Mesothelial cell of epicardium (in vitro differentiated cells): ENCODE measurements at regions not wholly inside any gene's neighbourhood (a gene's known extent, or its start where the extent isn't known, plus 50 kb on each side); places are given as distances from the start of the nearest gene placed in this dataset.

Source experiments
- DNase-seq, 2 experiments: peaks; one replicate each; pipeline ENCODE4 v3.0.0; 2021; ENCODE audit warnings: low spot score in 2 of 2; ENCODE audit not compliant: unreplicated experiment in 2 of 2
- H3K27ac Mint-ChIP-seq: 2 replicates; pipeline ENCODE4 v1.8.0; 2021; ENCODE audit warnings: mixed read lengths
- H3K27me3 Mint-ChIP-seq: 2 replicates; pipeline ENCODE4 v1.8.0; 2021; ENCODE audit warnings: low read depth, mixed read lengths
- H3K36me3 Mint-ChIP-seq: 2 replicates; pipeline ENCODE4 v1.8.0; 2021; ENCODE audit warnings: mixed read lengths
- H3K4me1 Mint-ChIP-seq: 2 replicates; pipeline ENCODE4 v1.8.0; 2021; ENCODE audit warnings: mixed read lengths
- H3K4me3 Mint-ChIP-seq: 2 replicates; pipeline ENCODE4 v1.8.0; 2021; ENCODE audit warnings: mild to moderate bottlenecking, moderate library complexity, mixed read lengths
- H3K9me3 Mint-ChIP-seq: 2 replicates; pipeline ENCODE4 v1.8.0; 2021; ENCODE audit warnings: mixed read lengths
- TF ChIP-seq, protein P1 (sequence below): fragments of 200-600 bp; sonication (generic); IDR thresholded peaks from one replicate; pipeline ENCODE4 v1.5.0; 2021; ENCODE audit warnings: antibody characterized with exemption; ENCODE audit not compliant: unreplicated experiment

DNA sequence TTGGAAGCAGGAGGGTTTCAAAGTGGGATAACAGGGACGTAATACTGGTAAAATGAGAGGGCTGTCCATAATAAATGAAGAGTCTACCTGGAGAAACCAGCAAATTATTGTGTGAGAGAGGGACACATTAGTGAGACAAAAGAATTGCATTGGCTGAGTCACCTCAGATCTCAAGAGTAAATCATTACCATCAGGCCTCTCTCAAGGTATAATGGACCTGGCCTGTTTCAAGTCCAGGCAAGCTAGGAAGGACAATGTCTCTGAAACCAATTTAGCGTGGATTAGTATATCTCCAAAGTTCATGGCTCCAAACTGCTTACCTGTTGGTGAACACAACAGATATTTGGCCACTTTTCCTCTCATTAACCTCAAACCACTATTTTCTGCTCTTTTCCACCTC, 471.4 kb downstream of the CMPK2 start:
- no peak for DNase-seq
- Mint-ChIP-seq H3K27me3 (no peaks in the 10 kb centered on the region), H3K9me3 (peaks cover 10% of the 10 kb centered on the region), H3K4me3 (no peak overlapping the region), H3K36me3 (no peaks in the 10 kb centered on the region), H3K4me1 (peaks cover 2% of the 10 kb centered on the region), H3K27ac (no peak overlapping the region)
- TF ChIP-seq, protein P1, sequence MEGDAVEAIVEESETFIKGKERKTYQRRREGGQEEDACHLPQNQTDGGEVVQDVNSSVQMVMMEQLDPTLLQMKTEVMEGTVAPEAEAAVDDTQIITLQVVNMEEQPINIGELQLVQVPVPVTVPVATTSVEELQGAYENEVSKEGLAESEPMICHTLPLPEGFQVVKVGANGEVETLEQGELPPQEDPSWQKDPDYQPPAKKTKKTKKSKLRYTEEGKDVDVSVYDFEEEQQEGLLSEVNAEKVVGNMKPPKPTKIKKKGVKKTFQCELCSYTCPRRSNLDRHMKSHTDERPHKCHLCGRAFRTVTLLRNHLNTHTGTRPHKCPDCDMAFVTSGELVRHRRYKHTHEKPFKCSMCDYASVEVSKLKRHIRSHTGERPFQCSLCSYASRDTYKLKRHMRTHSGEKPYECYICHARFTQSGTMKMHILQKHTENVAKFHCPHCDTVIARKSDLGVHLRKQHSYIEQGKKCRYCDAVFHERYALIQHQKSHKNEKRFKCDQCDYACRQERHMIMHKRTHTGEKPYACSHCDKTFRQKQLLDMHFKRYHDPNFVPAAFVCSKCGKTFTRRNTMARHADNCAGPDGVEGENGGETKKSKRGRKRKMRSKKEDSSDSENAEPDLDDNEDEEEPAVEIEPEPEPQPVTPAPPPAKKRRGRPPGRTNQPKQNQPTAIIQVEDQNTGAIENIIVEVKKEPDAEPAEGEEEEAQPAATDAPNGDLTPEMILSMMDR = no peak

DNA sequence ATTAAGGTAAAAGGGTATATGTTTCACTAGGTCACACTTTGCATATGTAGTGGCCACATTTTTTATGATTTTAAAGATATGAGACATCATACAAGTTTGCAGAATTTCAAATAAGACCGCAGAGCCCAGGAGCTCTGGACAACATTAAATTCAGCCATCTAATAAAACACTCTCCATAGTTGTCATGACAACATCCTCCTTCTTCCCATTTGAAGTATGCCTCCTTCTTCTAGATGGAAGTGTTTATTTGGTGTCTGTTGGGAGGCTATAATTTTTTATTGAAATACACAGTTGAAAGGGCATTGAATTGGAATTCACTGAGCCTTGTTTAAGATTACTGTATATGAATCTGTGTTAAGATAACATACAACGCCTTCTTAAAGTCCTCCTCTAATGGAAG, 467.3 kb downstream of the CMPK2 start:
- no peak overlapping the region for H3K4me3 Mint-ChIP-seq
- DNase-seq = no peak
- H3K27me3 Mint-ChIP-seq = no peaks in the 10 kb centered on the region
- no peaks in the 10 kb centered on the region for H3K36me3 Mint-ChIP-seq
- peaks cover 22% of the 10 kb centered on the region for H3K9me3 Mint-ChIP-seq
- TF ChIP-seq, protein P1 = no peak
- H3K27ac Mint-ChIP-seq = no peak overlapping the region
- no peaks in the 10 kb centered on the region for H3K4me1 Mint-ChIP-seq

DNA sequence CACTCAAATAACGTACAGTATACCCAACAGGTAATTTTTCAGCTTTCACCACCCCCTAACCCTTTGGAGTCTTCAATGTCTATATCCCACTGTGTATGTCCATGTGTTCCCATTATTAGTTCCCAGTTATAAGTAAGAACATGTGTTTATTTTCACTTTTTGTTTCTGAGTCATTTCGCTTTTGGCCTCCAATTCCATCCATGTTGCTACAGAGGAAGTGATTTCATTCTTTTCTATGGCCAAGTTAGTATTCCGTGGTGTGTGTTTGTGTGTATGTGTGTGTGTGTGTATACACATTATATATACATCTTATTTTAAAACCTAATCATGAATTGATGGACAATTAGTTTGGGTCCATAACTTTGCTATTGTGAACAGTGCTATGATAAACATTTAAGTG, 464.4 kb downstream of the CMPK2 start:
- H3K9me3 Mint-ChIP-seq = peaks cover 17% of the 10 kb centered on the region

DNA sequence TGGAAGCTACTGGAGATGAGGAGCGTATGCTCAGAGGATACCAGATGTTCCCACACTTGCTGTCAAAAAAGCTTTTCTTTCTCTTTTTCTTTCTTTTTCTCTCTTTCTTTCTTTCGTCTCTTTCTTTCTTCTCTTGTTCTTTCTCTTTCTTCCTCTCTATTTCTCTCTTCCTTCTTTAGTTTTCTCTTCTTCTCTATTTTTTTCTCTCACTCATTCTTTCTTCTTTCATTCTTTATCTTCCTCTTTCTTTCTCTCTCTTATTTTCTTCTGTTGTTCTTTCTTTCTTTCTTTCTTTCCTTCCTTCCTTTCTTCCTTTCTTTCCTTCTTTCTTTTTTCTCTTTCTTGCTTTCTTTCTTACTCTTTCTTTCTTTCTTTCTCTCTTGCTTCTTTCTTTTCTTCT, 457.6 kb downstream of the CMPK2 start:
- Mint-ChIP-seq H3K27ac (no peak overlapping the region), H3K27me3 (no peaks in the 10 kb centered on the region), H3K36me3 (no peaks in the 10 kb centered on the region), H3K4me3 (no peak overlapping the region), H3K4me1 (no peaks in the 10 kb centered on the region), H3K9me3 (peaks cover 9% of the 10 kb centered on the region)
- TF ChIP-seq, protein P1 = no peak
- no peak for DNase-seq

More for the DNA sequence above, 464.4 kb downstream of the CMPK2 start:
- Mint-ChIP-seq H3K27me3 (no peaks in the 10 kb centered on the region), H3K4me1 (no peaks in the 10 kb centered on the region), H3K27ac (no peak overlapping the region), H3K4me3 (no peak overlapping the region), H3K36me3 (no peaks in the 10 kb centered on the region)
- DNase-seq = no peak
- TF ChIP-seq, protein P1 = no peak

DNA sequence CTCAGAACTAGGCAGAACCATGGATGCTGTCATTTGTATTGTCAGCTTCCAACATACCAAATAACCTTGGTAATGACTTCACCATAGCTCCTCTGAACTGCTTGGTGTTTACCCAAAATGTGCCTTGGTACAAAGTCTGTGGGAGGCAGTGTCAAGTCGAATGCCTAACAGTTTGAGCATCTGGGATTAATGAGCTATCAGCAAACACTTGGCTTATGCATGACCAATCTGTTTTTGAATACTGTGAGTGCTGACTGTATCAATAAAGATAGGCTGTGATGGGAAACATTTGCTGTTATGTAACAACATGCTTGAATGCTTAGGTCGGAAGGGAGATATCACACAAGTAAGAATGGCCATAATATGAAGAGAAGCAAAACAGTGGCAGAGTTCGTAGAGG, 455.4 kb downstream of the CMPK2 start:
- no peaks in the 10 kb centered on the region for H3K4me1 Mint-ChIP-seq
- H3K27ac Mint-ChIP-seq = no peak overlapping the region
- H3K4me3 Mint-ChIP-seq = no peak overlapping the region
- TF ChIP-seq, protein P1 = no peak
- no peak for DNase-seq
- no peaks in the 10 kb centered on the region for H3K36me3 Mint-ChIP-seq
- no peaks in the 10 kb centered on the region for H3K9me3 Mint-ChIP-seq
- H3K27me3 Mint-ChIP-seq = no peaks in the 10 kb centered on the region

DNA sequence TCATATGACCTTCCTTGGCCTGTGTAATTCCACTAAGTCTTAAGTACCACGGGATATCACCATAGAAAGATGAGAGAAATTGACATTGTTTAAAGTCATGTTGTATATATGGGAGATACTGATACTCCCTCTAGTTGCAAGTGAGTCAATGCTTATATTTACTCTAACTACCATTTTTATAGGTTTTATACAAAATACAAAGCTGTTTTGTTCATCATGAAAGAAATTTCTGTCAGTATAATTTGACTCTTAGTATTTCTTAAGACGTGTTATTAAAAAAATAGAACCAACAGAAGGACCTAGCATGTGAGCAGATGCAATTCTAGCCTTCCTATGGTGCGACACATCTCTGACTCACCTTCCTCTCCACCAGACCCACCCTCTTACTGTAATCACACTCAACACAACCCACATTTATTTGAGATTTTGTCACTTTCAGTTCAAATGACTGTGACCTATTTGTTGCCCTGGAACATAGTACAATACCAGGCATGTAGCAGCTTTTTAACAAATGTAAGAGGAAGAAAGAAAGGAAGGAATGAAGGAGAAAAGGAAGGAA, 453.1 kb downstream of the CMPK2 start:
- H3K4me3 Mint-ChIP-seq = no peak overlapping the region
- H3K36me3 Mint-ChIP-seq = no peaks in the 10 kb centered on the region
- no peaks in the 10 kb centered on the region for H3K9me3 Mint-ChIP-seq
- H3K4me1 Mint-ChIP-seq = no peaks in the 10 kb centered on the region
- no peak overlapping the region for H3K27ac Mint-ChIP-seq
- TF ChIP-seq, protein P1 = no peak
- H3K27me3 Mint-ChIP-seq = no peaks in the 10 kb centered on the region
- DNase-seq = no peak
